ENCODE measurements at regions not wholly inside any gene's neighbourhood (a gene's known extent, or its start where the extent isn't known, plus 50 kb on each side); places are given as distances from the start of the nearest gene placed in this dataset.

GRCh38 chr11:116557282-116557681, 215.5 kb downstream of the BUD13 start:
- no peak for DNase-seq (ENCODE audit: low spot score)

- no peak for DNase-seq (ENCODE audit: low spot score)
These were observed 216.3 kb downstream of the BUD13 start for GRCh38 chr11:116556483-116556882.

GRCh38 chr11:116553482-116553881, 219.3 kb downstream of the BUD13 start:
- no peak for DNase-seq (ENCODE audit: low spot score)

GRCh38 chr11:116551576-116551975, 221.2 kb downstream of the BUD13 start:
- DNase-seq (ENCODE audit: low spot score), result no peak

- DNase-seq (ENCODE audit: low spot score), result no peak
These were observed 224.5 kb downstream of the BUD13 start for GRCh38 chr11:116548256-116548655.

- no peak for DNase-seq (ENCODE audit: low spot score)
These were observed 225.2 kb downstream of the BUD13 start for GRCh38 chr11:116547571-116547970.

- no peak for DNase-seq (ENCODE audit: low spot score)
These were observed 226.9 kb downstream of the BUD13 start for GRCh38 chr11:116545912-116546311.

- no peak for DNase-seq (ENCODE audit: low spot score)
These were observed 228.1 kb downstream of the BUD13 start for GRCh38 chr11:116544721-116545120.

- DNase-seq (ENCODE audit: low spot score), result no peak
These were observed 228.8 kb downstream of the BUD13 start for GRCh38 chr11:116543911-116544475.

- DNase-seq (ENCODE audit: low spot score), result no peak
These were observed 229.7 kb downstream of the BUD13 start for GRCh38 chr11:116543099-116543498.

GRCh38 chr11:116542406-116542805, 230.4 kb downstream of the BUD13 start:
- DNase-seq (ENCODE audit: low spot score), result no peak

- no peak for DNase-seq (ENCODE audit: low spot score)
These were observed 231.3 kb downstream of the BUD13 start for GRCh38 chr11:116541460-116541859.

GRCh38 chr11:116540645-116541304, 232.0 kb downstream of the BUD13 start:
- no peak for DNase-seq (ENCODE audit: low spot score)

GRCh38 chr11:116539836-116540418, 232.9 kb downstream of the BUD13 start:
- no peak for DNase-seq (ENCODE audit: low spot score)

- DNase-seq (ENCODE audit: low spot score), result no peak
These were observed 233.6 kb downstream of the BUD13 start for GRCh38 chr11:116539211-116539610.

- no peak for DNase-seq (ENCODE audit: low spot score)
These were observed 234.1 kb downstream of the BUD13 start for GRCh38 chr11:116538677-116539076.

GRCh38 chr11:116537709-116538108, 235.1 kb downstream of the BUD13 start:
- DNase-seq (ENCODE audit: low spot score), result no peak

- DNase-seq (ENCODE audit: low spot score), result no peak
These were observed 235.7 kb downstream of the BUD13 start for GRCh38 chr11:116537121-116537520.

- no peak for DNase-seq (ENCODE audit: low spot score)
These were observed 236.4 kb downstream of the BUD13 start for GRCh38 chr11:116536416-116536815.

GRCh38 chr11:116535994-116536393, 236.8 kb downstream of the BUD13 start:
- no peak for DNase-seq (ENCODE audit: low spot score)

- DNase-seq (ENCODE audit: low spot score), result no peak
These were observed 237.7 kb downstream of the BUD13 start for GRCh38 chr11:116535120-116535519.

- DNase-seq (ENCODE audit: low spot score), result no peak
These were observed 238.4 kb downstream of the BUD13 start for GRCh38 chr11:116534270-116534975.

GRCh38 chr11:116533186-116533825, 239.5 kb downstream of the BUD13 start:
- no peak for DNase-seq (ENCODE audit: low spot score)
